AG04449 (cell line): ENCODE measurements at regions not wholly inside any gene's neighbourhood (a gene's known extent, or its start where the extent isn't known, plus 50 kb on each side); places are given as distances from the start of the nearest gene placed in this dataset.
"Not testable (repeated sequence)": the region's sequence is repeated elsewhere in the genome, so short reads cannot be mapped to it uniquely, and the experiment has no call there.

ENCODE experiments used
- CTCF ChIA-PET: fragments of 350-600 bp; formaldehyde crosslinking; extraction: SDS; loops from one replicate; lab custom pipeline; 2021; ENCODE audit warnings: antibody characterized with exemption; lab: Yijun Ruan, JAX
- POLR2A ChIA-PET: fragments of 400-600, 350-600 bp; formaldehyde crosslinking; extraction: SDS; loops from one replicate; lab custom pipeline; 2020; ENCODE audit warnings: antibody characterized with exemption, inconsistent platforms; lab: Yijun Ruan, JAX
- DNase-seq: peaks from one replicate; pipeline ENCODE4 v3.0.0-alpha.2; 2010; ENCODE audit warnings: low read depth, low spot score
- H3K4me3 ChIP-seq: 2 replicates; pipeline ENCODE4 v1.5.1; 2011; ENCODE audit warnings: low read depth, mild to moderate bottlenecking, control low read depth, low read length
- CTCF ChIP-seq: IDR thresholded peaks from one replicate; pipeline ENCODE4 v1.5.1; 2011; ENCODE audit warnings: mild to moderate bottlenecking, moderate library complexity, low read length, control low read depth, inconsistent platforms; ENCODE audit not compliant: insufficient read depth; ENCODE audit errors: missing control alignments

DNA sequence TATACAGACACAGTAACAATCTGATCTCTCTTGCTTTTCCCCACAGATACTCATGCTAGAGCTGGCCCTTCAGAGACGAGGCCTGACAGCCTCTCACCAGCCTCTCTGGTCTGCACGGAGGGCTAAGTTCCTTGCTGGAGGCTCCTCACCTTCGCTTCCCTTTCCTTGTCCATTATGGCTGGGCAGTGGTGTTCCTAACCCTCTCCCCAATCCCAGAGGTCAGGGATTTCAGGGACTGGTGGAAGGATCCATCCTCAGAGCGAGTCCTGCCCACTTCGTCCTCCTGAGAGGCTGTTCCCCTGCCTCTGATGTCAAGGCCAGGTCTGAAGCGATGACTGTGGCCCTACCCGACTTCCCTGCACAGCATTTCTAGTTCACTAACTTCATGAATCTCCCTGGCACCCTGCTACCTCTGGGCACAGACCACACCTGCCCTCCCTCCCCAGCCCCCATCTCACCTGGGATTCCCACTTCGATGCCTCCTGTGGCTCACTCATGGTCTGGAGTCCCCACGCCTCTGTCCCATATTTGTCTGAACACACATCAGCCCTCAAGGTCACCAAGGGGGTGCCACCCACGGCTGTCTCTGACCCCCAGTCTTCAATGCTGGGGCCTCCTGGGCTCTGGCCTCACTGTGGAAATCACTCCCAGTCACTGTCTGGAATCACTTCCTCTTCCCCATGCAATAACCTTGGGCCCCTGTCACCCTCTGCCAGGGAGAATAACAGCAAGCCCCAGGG is 124.9 kb upstream of the PRR20G start:
- POLR2A ChIA-PET: no interaction called here
- DNase-seq: no peak

DNA sequence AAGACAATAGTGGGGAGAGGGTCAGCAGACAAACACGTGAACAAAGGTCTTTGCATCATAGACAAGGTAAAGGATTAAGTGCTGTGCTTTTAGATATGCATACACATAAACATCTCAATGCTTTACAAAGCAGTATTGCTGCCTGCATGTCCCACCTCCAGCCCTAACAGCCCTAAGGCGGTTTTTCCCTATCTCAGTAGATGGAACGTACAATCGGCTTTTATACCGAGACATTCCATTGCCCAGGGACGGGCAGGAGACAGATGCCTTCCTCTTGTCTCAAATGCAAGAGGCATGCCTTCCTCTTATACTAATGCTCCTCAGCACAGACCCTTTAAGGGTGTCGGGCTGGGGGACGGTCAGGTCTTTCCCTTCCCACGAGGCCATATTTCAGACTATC is 124.0 kb upstream of the PRR20G start:
- CTCF ChIA-PET, DNase-seq, POLR2A ChIA-PET, H3K4me3 ChIP-seq: not testable (repeated sequence)

More for the DNA sequence above, 124.9 kb upstream of the PRR20G start:
- no peak for TF ChIP-seq CTCF
- CTCF ChIA-PET: no interaction called here
- H3K4me3 ChIP-seq: no peak overlapping the region

GRCh38 chr3:127411083-127411727 is 123.4 kb upstream of the PRR20G start:
- no peak for DNase-seq
- no peak for TF ChIP-seq CTCF
- ChIA-PET POLR2A (no interaction called here), CTCF (no interaction called here)
- H3K4me3 ChIP-seq: no peak overlapping the region

- DNase-seq: no peak
- CTCF ChIA-PET: no interaction called here
- TF ChIP-seq CTCF: no peak
- no peak overlapping the region for H3K4me3 ChIP-seq
- POLR2A ChIA-PET: no interaction called here
Observed at GRCh38 chr3:127410678-127411077, 122.8 kb upstream of the PRR20G start.

- no peak for TF ChIP-seq CTCF
- POLR2A ChIA-PET: no interaction called here
- no peak for DNase-seq
- no peak overlapping the region for H3K4me3 ChIP-seq
- CTCF ChIA-PET: no interaction called here
Observed at GRCh38 chr3:127410137-127410488, 122.3 kb upstream of the PRR20G start.

DNA sequence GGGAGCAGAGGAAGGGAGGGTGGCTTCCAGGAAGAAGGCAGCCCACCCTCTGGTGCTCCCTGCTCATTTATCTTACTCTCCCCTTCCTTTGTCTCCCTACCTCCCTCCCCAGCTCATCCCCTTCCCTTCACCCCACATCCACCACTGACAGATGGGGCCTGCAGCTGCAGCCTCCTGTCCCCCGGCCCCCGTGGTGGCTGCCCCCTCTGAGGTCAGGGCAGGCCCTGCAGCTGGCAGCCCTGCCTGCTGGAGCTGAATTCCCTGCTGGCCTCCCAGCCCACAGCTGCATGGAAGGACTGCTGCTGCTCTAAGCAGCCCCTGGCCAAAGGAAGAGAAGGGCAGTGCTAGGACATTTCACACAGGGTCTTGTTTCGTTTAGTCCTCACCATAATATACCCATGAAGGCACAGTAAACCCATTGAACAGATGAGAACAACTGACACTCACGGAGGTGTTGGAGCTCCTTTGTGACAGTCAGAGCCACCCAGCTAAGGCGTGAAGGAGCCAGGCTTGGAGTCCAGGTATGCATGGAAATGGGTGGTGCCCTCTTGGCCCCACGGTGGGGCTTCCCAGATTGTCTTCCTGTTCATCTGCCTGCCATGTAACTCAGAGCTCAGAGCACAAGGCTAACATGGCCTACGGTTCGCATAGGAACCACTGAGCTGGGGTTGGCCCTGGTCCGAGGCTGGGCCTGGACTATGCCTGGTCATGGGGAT is 121.7 kb upstream of the PRR20G start:
- H3K4me3 ChIP-seq: no peak overlapping the region
- POLR2A ChIA-PET: no interaction called here
- no peak for DNase-seq
- CTCF ChIA-PET: no interaction called here
- TF ChIP-seq CTCF: no peak
